Subcutaneous abdominal adipose tissue (tissue), 5 donors: ENCODE measurements at regions not wholly inside any gene's neighbourhood (a gene's known extent, or its start where the extent isn't known, plus 50 kb on each side); places are given as distances from the start of the nearest gene placed in this dataset.

Experiments
- H3K27ac ChIP-seq: one replicate; pipeline ENCODE4 v1.7.0; 2013; ENCODE audit warnings: low read depth, mild to moderate bottlenecking, inconsistent platforms, low read length, moderate library complexity
- H3K27me3 ChIP-seq, 5 donors: one replicate each; pipeline ENCODE4 v1.7.0; 2013; ENCODE audit warnings: low read length in 5 of 5, inconsistent platforms in 1 of 5; ENCODE audit not compliant: control insufficient read depth in 5 of 5, insufficient read depth in 4 of 5
- H3K36me3 ChIP-seq, 5 donors: one replicate each; pipeline ENCODE4 v1.7.0; 2013; ENCODE audit warnings: low read length in 5 of 5; ENCODE audit not compliant: control insufficient read depth in 5 of 5, insufficient read depth in 5 of 5
- H3K4me1 ChIP-seq, 5 donors: one replicate each; pipeline ENCODE4 v1.7.0; 2013; ENCODE audit warnings: low read length in 5 of 5, mild to moderate bottlenecking in 3 of 5, moderate library complexity in 1 of 5; ENCODE audit not compliant: control insufficient read depth in 5 of 5, insufficient read depth in 5 of 5
- H3K4me3 ChIP-seq, 5 donors: one replicate each; pipeline ENCODE4 v1.7.0; 2013; ENCODE audit warnings: low read length in 5 of 5, low read depth in 1 of 5
- H3K9ac ChIP-seq, 5 donors: one replicate each; pipeline ENCODE4 v1.7.0; 2013; ENCODE audit warnings: low read length in 5 of 5, mild to moderate bottlenecking in 4 of 5, moderate library complexity in 3 of 5
- H3K9me3 ChIP-seq, 5 donors: one replicate each; pipeline ENCODE4 v1.7.0; 2013; ENCODE audit warnings: low read length in 5 of 5; ENCODE audit not compliant: control insufficient read depth in 5 of 5
- donor health status: healthy.
- donor health status: healthy.
- donor health status: healthy.
- donor health status: healthy.
- donor health status: healthy.

DNA sequence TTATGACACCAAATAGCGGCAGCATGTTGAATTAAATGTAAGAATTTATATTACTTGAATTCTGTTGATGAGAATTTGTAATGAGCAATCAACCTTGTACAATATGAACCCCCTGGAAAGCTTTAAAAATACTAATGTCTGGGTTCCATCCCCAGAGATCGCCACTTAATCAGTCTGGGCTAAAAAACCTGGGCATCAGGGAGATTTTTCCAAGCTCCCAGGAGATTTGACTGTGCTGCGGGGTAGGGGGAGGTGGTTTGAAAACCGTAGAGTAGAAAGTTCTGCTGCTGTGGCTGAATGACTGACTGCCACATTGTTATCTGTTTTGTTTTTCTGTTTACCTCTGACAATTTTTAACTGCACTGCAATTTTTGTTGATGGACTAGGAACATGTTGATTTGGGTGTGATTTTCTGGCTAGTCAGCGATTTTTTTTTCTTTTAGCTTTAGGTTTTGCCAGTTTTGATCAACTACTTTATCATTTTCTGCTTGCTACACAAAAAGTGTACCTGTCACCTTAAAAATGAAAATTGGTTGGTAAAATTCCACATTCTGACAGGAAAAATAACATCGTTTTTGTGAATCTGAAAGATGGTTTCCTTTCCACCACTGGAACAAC is 79.3 kb downstream of the PCTP start:
- Histone ChIP-seq H3K4me3 (no peak overlapping the region), H3K36me3 (peaks cover 0 to 8% (median 0%) of the 10 kb centered on the region in 5 donors), H3K9ac (no peak overlapping the region), H3K27me3 (no peaks in the 10 kb centered on the region), H3K27ac (no peak overlapping the region), H3K9me3 (no peaks in the 10 kb centered on the region), H3K4me1 (no peaks in the 10 kb centered on the region)

DNA sequence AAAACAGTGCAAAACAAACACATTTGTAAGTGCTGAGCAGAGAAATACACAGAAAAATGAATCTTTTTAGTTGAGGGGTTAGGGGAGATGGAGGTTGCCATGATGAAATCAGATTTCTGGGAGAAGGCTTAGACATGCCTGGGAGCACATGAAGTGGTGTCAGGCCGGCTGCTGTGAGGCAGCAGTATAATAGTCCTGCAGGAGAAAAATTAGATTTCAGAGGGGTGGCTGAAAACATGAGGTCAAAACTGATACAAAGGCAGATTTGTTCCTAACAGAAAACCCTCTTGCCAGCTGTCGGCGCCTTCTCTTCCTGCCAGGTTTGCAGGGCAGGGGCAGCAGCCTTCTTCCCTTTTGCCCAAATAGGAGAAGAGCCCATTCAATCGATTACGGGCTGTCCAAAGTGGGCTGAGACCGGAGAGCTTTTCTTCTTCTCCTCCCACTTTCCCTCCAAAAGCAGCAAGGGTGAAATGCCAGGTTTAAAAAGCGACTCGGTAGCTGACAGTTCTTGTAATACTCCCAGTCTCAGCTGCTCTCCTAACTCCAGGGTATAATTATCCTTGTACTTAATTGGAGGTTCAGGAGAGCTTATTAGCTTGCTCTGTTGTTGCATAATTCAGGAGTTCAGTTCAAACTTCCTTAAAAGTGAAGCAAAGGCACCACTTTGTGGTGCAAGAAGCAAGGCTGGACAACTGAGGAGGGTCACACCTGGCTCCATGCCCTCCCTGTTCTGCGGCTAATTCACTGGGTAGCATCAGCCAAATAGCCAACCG is 80.0 kb downstream of the PCTP start:
- no peaks in the 10 kb centered on the region for H3K27me3 ChIP-seq
- H3K4me3 ChIP-seq: no peak overlapping the region

DNA sequence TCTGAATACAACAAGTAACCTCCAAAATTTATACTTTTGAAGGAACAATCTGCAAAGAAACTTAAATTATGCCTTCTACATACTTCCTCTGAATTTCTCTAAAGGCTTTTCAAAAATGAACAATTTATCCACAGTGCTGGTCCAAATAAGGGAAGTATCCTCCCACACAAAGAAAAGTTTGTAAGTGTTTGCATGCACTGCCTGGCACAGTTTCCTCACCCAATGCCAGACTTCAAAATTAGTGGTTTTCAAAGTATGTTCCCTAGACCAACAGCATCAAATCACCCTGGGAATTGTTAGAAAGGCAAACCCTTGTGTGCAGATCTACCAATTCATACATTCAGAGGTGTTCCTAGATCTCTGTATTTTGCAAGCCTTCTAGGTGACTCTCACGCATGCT is 82.5 kb downstream of the PCTP start:
- peaks cover 0 to 4% (median 0%) of the 10 kb centered on the region in 5 donors for H3K36me3 ChIP-seq
- H3K9ac ChIP-seq: no peak overlapping the region
- no peak overlapping the region for H3K27ac ChIP-seq
- no peaks in the 10 kb centered on the region for H3K9me3 ChIP-seq
- no peaks in the 10 kb centered on the region for H3K4me1 ChIP-seq
- no peak overlapping the region for H3K4me3 ChIP-seq
- H3K27me3 ChIP-seq: no peaks in the 10 kb centered on the region

More for the DNA sequence above, 80.0 kb downstream of the PCTP start:
- Histone ChIP-seq H3K4me1 (no peaks in the 10 kb centered on the region), H3K9ac (no peak overlapping the region), H3K9me3 (no peaks in the 10 kb centered on the region), H3K36me3 (peaks cover 0 to 4% (median 0%) of the 10 kb centered on the region in 5 donors), H3K27ac (no peak overlapping the region)

DNA sequence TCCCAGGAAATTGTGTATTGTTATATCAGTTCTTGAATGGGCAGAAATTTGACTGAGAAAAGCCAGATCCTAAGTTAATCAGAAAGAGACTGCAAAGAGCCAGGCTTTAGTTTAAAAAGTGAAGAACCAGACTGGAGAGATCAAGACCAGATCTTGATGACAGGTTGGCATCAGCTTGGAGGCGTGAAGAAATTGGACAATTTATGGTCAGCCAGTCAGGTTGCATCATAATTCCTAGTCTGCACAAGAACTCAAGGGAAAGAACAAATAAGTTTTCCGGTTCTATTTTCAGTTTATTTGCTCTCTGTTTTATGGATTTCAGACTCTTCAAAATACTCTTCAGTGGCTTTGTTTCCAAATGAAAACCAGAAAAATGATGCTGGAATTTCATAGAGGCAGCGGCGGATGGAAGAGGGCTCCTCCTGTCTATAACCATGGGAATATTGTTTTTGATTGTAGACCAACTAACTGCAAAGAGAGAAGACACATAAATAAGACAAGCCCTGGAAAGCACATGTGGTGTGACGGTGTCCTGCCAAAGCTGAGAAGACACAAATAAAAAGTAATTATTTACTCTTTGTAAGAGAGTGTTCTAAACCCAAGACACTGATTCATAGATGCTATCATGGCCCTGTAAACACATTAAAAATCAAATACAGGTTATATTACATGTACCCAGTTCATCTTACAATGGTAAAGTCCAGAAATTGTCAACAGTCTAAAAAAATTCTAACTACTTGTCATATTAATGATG is 91.7 kb downstream of the PCTP start:
- H3K4me1 ChIP-seq: peaks cover 0 to 18% (median 7%) of the 10 kb centered on the region in 5 donors
- peaks cover 0 to 4% (median 0%) of the 10 kb centered on the region in 5 donors for H3K27me3 ChIP-seq
- H3K9ac ChIP-seq: no peak overlapping the region
- no peaks in the 10 kb centered on the region for H3K36me3 ChIP-seq
- H3K27ac ChIP-seq: no peak overlapping the region
- no peaks in the 10 kb centered on the region for H3K9me3 ChIP-seq
- no peak overlapping the region for H3K4me3 ChIP-seq

DNA sequence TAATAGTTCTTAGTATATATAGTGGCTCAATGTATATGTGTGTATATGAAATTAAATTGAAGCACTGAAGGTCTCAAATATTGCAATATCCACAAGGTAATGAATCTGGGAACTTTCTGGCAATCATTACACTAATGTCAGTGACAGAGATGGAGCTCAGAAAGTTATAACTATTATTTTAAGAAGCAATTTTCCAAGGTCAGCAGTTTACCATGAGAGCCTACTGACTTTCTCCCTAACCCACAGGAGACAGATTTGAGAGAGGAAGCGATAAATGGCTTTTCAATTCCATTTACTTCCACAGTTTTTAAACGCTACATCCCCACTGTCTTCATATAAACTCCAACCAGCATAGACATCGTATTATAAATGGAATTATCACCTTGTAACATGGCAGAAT is 92.9 kb downstream of the PCTP start:
- H3K9me3 ChIP-seq: no peaks in the 10 kb centered on the region
- no peak overlapping the region for H3K9ac ChIP-seq
- H3K4me1 ChIP-seq: peaks cover 0 to 18% (median 7%) of the 10 kb centered on the region in 5 donors
- peaks cover 0 to 4% (median 0%) of the 10 kb centered on the region in 5 donors for H3K27me3 ChIP-seq
- no peaks in the 10 kb centered on the region for H3K36me3 ChIP-seq
- H3K4me3 ChIP-seq: no peak overlapping the region
- no peak overlapping the region for H3K27ac ChIP-seq

DNA sequence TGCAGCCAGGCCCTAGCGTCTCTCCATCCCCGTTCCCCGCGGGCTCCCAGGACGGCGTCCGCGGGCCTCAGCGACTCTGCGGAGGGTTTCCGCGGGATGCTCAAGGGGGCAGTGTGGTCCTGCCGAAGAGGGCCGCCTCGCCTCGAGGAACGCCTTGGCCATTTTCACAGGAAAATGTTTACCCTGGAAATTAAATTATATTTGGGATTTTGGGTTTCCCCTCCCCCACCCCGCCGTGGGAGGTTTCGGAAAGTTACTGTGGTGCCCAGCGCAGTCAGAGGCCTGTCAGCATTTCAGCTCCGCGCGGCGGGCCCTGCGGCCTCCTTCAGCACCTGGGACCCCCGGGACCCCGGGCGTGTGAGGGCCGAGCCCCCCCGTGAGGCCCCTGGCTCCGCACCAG is 94.5 kb downstream of the PCTP start:
- peaks cover 0 to 18% (median 7%) of the 10 kb centered on the region in 5 donors for H3K4me1 ChIP-seq
- H3K27ac ChIP-seq: no peak overlapping the region
- no peaks in the 10 kb centered on the region for H3K36me3 ChIP-seq
- no peaks in the 10 kb centered on the region for H3K9me3 ChIP-seq
- peak overlapping the region in 1 of 5 donors; percentile 30 for H3K4me3 ChIP-seq
- no peak overlapping the region for H3K9ac ChIP-seq
- H3K27me3 ChIP-seq: peaks cover 0 to 4% (median 0%) of the 10 kb centered on the region in 5 donors

DNA sequence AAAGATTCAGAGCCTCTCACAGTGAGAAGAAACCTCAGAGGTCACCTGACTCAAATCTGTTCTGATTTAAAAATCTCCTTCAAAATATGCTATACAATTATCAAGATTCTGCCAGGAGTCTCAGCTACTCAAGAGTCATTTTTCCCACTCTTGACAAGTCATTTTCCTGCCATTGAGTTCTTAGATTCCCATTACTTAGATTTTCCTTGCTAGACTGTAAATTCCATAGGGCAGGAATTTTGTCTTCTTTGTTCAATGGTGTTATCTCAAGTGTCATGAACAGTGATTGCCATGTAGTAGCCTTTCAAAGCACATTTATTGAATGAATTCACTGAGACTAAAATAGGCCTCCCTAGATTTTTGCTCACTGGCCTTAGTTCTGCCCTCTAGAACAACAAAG is 95.9 kb downstream of the PCTP start:
- peaks cover 0 to 18% (median 7%) of the 10 kb centered on the region in 5 donors for H3K4me1 ChIP-seq
- H3K9me3 ChIP-seq: no peaks in the 10 kb centered on the region
- H3K4me3 ChIP-seq: no peak overlapping the region
- no peaks in the 10 kb centered on the region for H3K36me3 ChIP-seq
- H3K27me3 ChIP-seq: no peaks in the 10 kb centered on the region
- no peak overlapping the region for H3K9ac ChIP-seq
- H3K27ac ChIP-seq: no peak overlapping the region

DNA sequence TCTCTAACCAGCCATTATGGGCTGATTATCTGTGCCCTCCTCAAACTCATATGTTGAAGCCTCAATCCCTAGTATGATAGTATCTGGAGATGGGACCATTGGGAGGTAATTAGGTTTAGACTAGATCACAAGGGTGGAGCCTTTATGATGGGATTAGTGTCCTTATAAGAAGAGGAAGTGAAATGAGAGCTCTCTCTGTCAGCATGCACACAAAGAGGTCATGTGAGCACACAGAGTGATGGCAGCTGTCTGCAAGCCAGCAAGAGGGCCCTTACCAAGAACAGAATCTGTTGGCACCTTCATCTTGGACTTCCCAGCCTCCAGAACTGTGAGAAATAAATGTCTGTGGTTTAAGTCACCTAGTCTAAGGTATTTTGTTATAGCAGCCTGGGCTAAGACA is 101.9 kb downstream of the PCTP start:
- Histone ChIP-seq H3K4me3 (no peak overlapping the region), H3K9me3 (no peaks in the 10 kb centered on the region), H3K27me3 (no peaks in the 10 kb centered on the region), H3K9ac (no peak overlapping the region), H3K4me1 (no peaks in the 10 kb centered on the region), H3K27ac (no peak overlapping the region), H3K36me3 (no peaks in the 10 kb centered on the region)

DNA sequence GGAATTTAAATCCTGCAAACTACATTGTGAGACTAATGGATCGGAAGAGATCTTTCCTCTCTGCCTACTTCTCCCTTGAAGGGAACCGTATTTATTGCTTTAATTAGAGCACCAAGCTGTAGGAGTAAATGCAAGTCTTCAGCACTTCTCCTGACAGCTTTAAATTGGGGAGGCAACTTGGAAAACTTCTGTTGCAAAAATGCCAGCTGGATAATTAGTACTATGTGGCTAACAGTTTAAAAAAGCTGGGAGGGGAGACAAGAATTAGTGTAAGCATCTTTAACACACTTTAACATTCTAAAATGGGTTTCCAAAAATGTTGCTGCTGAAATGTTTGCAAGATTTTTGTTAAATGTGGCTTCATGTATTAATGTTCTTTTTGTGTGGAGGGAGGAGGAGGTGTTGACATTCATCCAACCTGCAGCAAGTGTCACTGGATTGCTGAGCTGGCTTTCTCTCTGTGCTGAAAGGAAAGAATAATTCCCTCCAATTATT is 108.5 kb downstream of the PCTP start:
- H3K27ac ChIP-seq: no peak overlapping the region
- H3K9me3 ChIP-seq: peaks cover 0 to 9% (median 0%) of the 10 kb centered on the region in 5 donors
- H3K36me3 ChIP-seq: no peaks in the 10 kb centered on the region
- H3K27me3 ChIP-seq: no peaks in the 10 kb centered on the region
- no peak overlapping the region for H3K9ac ChIP-seq
- no peak overlapping the region for H3K4me3 ChIP-seq
- peaks cover 0 to 10% (median 4%) of the 10 kb centered on the region in 5 donors for H3K4me1 ChIP-seq
